K562 (cell line): ENCODE measurements at regions not wholly inside any gene's neighbourhood (a gene's known extent, or its start where the extent isn't known, plus 50 kb on each side); places are given as distances from the start of the nearest gene placed in this dataset.

ENCODE experiments used
- ATAC-seq: fragments of 200-7000 bp; cut with Tn5 transposase; 3 replicates; pipeline ENCODE4 v1.9.1; 2020; ENCODE audit warnings: moderate library complexity
- BruUV-seq: library from RNA; stranded (reverse); fragments of 400-500 nt; replicated peaks from 2 replicates; lab custom pipeline; 2021; lab: Mats Ljungman, UMichigan
- CTCF ChIA-PET: fragments of 300-600 bp; formaldehyde crosslinking; extraction: SDS; loops from one replicate; lab custom pipeline; 2021; ENCODE audit warnings: low intra/inter-chr PET ratio; lab: Yijun Ruan, JAX
- POLR2A ChIA-PET: fragments of 300-600, 350-650 bp; sonication (Branson Sonifier 250); formaldehyde crosslinking; extraction: SDS; loops from one replicate; lab custom pipeline; 2021; ENCODE audit warnings: antibody characterized with exemption, inconsistent platforms; lab: Yijun Ruan, JAX
- DNase-seq, 4 experiments: peaks; one replicate each; pipeline versions ENCODE4 v3.0.0 to v3.0.0-alpha.2; 2011 to 2018; ENCODE audit warnings: low spot score in 3 of 4, mixed read lengths in 3 of 4; ENCODE audit errors: extremely low read depth in 1 of 4
- FAIRE-seq: peaks from 2 replicates; lab custom pipeline; 2011; peaks lifted over from hg19 to GRCh38; lab: Jason Lieb, UNC
- H2AFZ ChIP-seq: 2 replicates; pipeline ENCODE4 v1.6.0; 2011; ENCODE audit warnings: low read depth, low read length, control low read depth, inconsistent platforms
- H3K27ac ChIP-seq: fragments of 200-600 bp; 3 replicates; pipeline ENCODE4 v1.8.0; 2011; ENCODE audit warnings: low read depth, mild to moderate bottlenecking, control low read depth, inconsistent platforms, low read length, moderate library complexity, mixed read lengths; ENCODE audit errors: extremely low read depth
- H3K27me3 ChIP-seq, 2 experiments: fragments of 300-600 bp in 1 of 2; 2 replicates in 1 of 2; 3 replicates in 1 of 2; pipeline versions ENCODE4 v1.6.0 to v1.8.0; 2011; ENCODE audit warnings: inconsistent platforms in 2 of 2, low read length in 2 of 2, mild to moderate bottlenecking in 1 of 2, mixed read lengths in 1 of 2, moderate library complexity in 1 of 2; ENCODE audit not compliant: control insufficient read depth in 2 of 2, insufficient read depth in 2 of 2
- H3K36me3 ChIP-seq: fragments of 300-600 bp; 3 replicates; pipeline ENCODE4 v1.8.0; 2011; ENCODE audit warnings: mild to moderate bottlenecking, low read length, inconsistent platforms; ENCODE audit not compliant: control insufficient read depth, insufficient read depth
- H3K4me1 ChIP-seq, 2 experiments: fragments of 200-600 bp in 1 of 2; replicated peaks in 1 of 2; 2 replicates in 1 of 2; 3 replicates in 1 of 2; pipeline versions ENCODE4 v1.5.1 to v1.8.0; 2011; ENCODE audit warnings: inconsistent platforms in 2 of 2, low read length in 2 of 2, mild to moderate bottlenecking in 1 of 2, mixed read lengths in 1 of 2, moderate library complexity in 1 of 2; ENCODE audit not compliant: control insufficient read depth in 2 of 2, insufficient read depth in 2 of 2
- H3K4me2 ChIP-seq: 2 replicates; pipeline ENCODE4 v1.6.1; 2011; ENCODE audit warnings: low read length, control low read depth, inconsistent platforms, mixed read lengths; ENCODE audit not compliant: insufficient read depth
- H3K4me3 ChIP-seq: fragments of 200-600 bp; sonication (generic), shearing (Covaris generic); 2 replicates; pipeline ENCODE4 v1.5.1; 2016; ENCODE audit warnings: control low read depth, inconsistent platforms
- H3K79me2 ChIP-seq: fragments of 200-600 bp; 3 replicates; pipeline ENCODE4 v1.8.0; 2011; ENCODE audit warnings: low read length, inconsistent platforms; ENCODE audit not compliant: control insufficient read depth, insufficient read depth
- H3K9ac ChIP-seq, 2 experiments: 2 replicates each; pipeline versions ENCODE4 v1.6.0 to v1.6.1; 2011; ENCODE audit warnings: low read depth in 2 of 2, low read length in 2 of 2, control low read depth in 1 of 2, inconsistent platforms in 1 of 2, mild to moderate bottlenecking in 1 of 2, mixed read lengths in 1 of 2; ENCODE audit not compliant: insufficient read depth in 1 of 2
- H3K9me1 ChIP-seq: one replicate; pipeline ENCODE4 v1.6.0; 2011; ENCODE audit warnings: inconsistent platforms, mild to moderate bottlenecking, low read length, moderate library complexity; ENCODE audit not compliant: control insufficient read depth, insufficient read depth
- H3K9me3 ChIP-seq: replicated peaks from 2 replicates; pipeline ENCODE4 v1.5.1; 2011; ENCODE audit warnings: low read depth, low read length, inconsistent platforms; ENCODE audit not compliant: control insufficient read depth, insufficient read depth
- H4K20me1 ChIP-seq: replicated peaks from 2 replicates; pipeline ENCODE4 v1.6.1; 2011; ENCODE audit warnings: low read length, inconsistent platforms, mixed read lengths; ENCODE audit not compliant: control insufficient read depth, insufficient read depth
- DPF2 ChIP-seq: fragments of 450-650 bp; IDR thresholded peaks from 2 replicates; pipeline ENCODE4 v1.6.1; 2016
- MAFK ChIP-seq: IDR thresholded peaks from 2 replicates; pipeline ENCODE4 v1.6.1; 2011; ENCODE audit warnings: low read length, improper control_type of control experiment
- NR2C1 ChIP-seq, 2 experiments: fragments of 450-650 bp; IDR thresholded peaks; 2 replicates each; pipeline ENCODE4 v1.6.1; 2017; ENCODE audit warnings: mild to moderate bottlenecking in 2 of 2, antibody characterized with exemption in 1 of 2, inconsistent platforms in 1 of 2, missing compliant biosample characterization in 1 of 2, missing genetic modification characterization in 1 of 2
- NR3C1 ChIP-seq: sonication (generic); formaldehyde crosslinking; IDR thresholded peaks from 2 replicates; pipeline ENCODE4 v1.8.1; 2022; ENCODE audit warnings: missing genetic modification reagents
- POU5F1 ChIP-seq: fragments of 150-350 bp; IDR thresholded peaks from 2 replicates; pipeline ENCODE4 v1.6.1; 2014; ENCODE audit warnings: borderline replicate concordance, low read length, low read depth, mild to moderate bottlenecking; ENCODE audit not compliant: partially characterized antibody
- SETDB1 ChIP-seq: IDR thresholded peaks from one replicate; pipeline ENCODE4 v1.6.1; 2012; ENCODE audit warnings: low read length, control low read depth, inconsistent platforms
- TBP ChIP-seq: optimal IDR thresholded peaks from 2 replicates; pipeline ENCODE3; 2011; ENCODE audit warnings: low read depth, low read length, improper control_type of control experiment
- TGIF2 ChIP-seq: sonication (generic); formaldehyde crosslinking; IDR thresholded peaks from 2 replicates; pipeline ENCODE4 v1.8.1; 2022; ENCODE audit warnings: mild to moderate bottlenecking, missing genetic modification reagents, moderate library complexity
- ZC3H4 ChIP-seq: sonication (generic); formaldehyde crosslinking; IDR thresholded peaks from 2 replicates; pipeline ENCODE4 v1.9.0; 2021; ENCODE audit warnings: missing genetic modification reagents, borderline replicate concordance
- ZZZ3 ChIP-seq: fragments of 450-650 bp; IDR thresholded peaks from 2 replicates; pipeline ENCODE4 v1.6.1; 2016; ENCODE audit warnings: antibody characterized with exemption, mild to moderate bottlenecking, moderate library complexity
- WGBS: fragments of 100-300 bp; shearing (Covaris generic); methylation state at CpG from one replicate; pipeline ENCODE4 v1.1.6; 2016; ENCODE audit warnings: low coverage, mixed read lengths; ENCODE audit not compliant: insufficient coverage; ENCODE audit errors: missing lambda C conversion rate; 5-methylcytosine and 5-hydroxymethylcytosine counted together
- in situ Hi-C: fragments of 300-500 bp; cut with MboI; formaldehyde crosslinking; loops from 4 replicates; pipeline ENCODE4 v1.15.0; 2018; ENCODE audit warnings: inconsistent platforms, mixed read lengths
- intact Hi-C: fragments of 100-400 bp; cut with micrococcal nuclease; formaldehyde crosslinking; loops from 2 replicates; pipeline ENCODE4 v1.14.2; 2022
- TF ChIP-seq, protein P1 (sequence below): fragments of 250-450 bp; sonication (Bioruptor Pico); IDR thresholded peaks from 2 replicates; pipeline ENCODE4 v1.8.0; 2022; ENCODE audit warnings: moderate library complexity, mild to moderate bottlenecking, inconsistent platforms
- TF ChIP-seq, protein P2 (sequence below): fragments of 250-450 bp; sonication (Bioruptor Pico); IDR thresholded peaks from 2 replicates; pipeline ENCODE4 v1.5.0; 2020; ENCODE audit warnings: mild to moderate bottlenecking
- TF ChIP-seq, protein P3 (sequence below): fragments of 250-450 bp; sonication (Bioruptor Pico); IDR thresholded peaks from 2 replicates; pipeline ENCODE4 v1.8.0; 2021; ENCODE audit warnings: mild to moderate bottlenecking, moderate library complexity

DNA sequence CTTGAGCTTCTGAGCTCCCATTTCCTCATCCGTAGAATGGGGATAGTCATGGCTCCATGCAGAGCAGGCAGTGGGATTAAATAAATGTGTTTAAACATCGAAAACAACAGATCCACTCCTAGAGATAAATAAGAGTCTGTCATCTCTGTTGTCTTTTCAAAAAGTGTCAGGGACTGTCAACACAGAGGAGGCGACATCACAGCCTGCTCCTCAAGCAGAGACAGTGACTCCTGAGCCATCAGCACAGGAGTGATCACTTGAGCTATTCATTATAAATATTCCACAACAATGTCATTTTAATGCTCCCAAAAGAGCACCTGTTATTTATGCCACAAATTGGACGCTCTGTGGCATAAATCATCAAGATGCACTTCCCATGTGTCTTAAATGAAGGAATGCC, 605.6 kb upstream of the CDH5 start:
- H3K36me3 ChIP-seq: no peaks in the 10 kb centered on the region
- 23% methylated on average over 4 of the region's 4 CpGs for WGBS
- intact Hi-C loops (no loop called here), in situ Hi-C loops (no loop called here)
- no peak overlapping the region for H3K4me3 ChIP-seq
- no peak overlapping the region for H3K4me2 ChIP-seq
- no peak overlapping the region for H2AFZ ChIP-seq
- H3K4me1 ChIP-seq: no peaks in the 10 kb centered on the region
- H3K9me3 ChIP-seq: no peaks in the 10 kb centered on the region
- FAIRE-seq: no peak
- no peak for ATAC-seq
- H3K79me2 ChIP-seq: no peaks in the 10 kb centered on the region
- no peak for TF ChIP-seq SETDB1
- TF ChIP-seq ZC3H4 (CRISPR knock-in tag): no peak
- TF ChIP-seq, protein P1, sequence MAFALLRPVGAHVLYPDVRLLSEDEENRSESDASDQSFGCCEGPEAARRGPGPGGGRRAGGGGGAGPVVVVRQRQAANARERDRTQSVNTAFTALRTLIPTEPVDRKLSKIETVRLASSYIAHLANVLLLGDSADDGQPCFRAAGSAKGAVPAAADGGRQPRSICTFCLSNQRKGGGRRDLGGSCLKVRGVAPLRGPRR (CRISPR knock-in tag): no peak
- no peak for TF ChIP-seq MAFK
- DNase-seq: no peak
- CTCF ChIA-PET: no interaction called here
- H3K27me3 ChIP-seq: no peaks in the 10 kb centered on the region
- H3K27ac ChIP-seq: no peak overlapping the region
- H3K9ac ChIP-seq: no peak overlapping the region
- POLR2A ChIA-PET: interaction anchor here (0.8 kb wide), 1 partner anchor 14 kb away, joined by 3 read pairs; no protein-coding TSS in a partner anchor
- H3K9me1 ChIP-seq: no peaks in the 10 kb centered on the region
- H4K20me1 ChIP-seq: no peaks in the 10 kb centered on the region
- no TSS peak for BruUV-seq

DNA sequence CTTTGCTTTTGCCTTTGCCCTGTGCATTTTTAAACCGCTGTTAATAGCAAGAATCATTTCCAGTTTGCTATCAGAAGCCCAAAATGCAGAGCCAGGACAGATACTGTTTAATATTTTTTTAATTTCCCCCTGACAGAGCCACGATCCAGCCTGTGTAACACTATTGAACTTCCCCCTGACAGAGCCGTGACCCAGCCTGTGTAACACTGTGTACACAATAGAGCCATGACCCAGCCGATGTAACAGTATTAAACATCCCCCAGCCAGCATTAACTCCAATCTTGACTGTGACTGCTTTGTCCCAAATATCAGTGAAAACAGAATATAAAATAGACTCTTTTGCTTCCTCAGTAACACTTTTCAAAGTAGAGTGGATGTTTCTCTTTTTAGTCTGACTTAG, 607.9 kb upstream of the CDH5 start:
- CTCF ChIA-PET: no interaction called here
- peak overlapping the region; percentile 67; the same call in 1 of the 2 replicates for H2AFZ ChIP-seq
- BruUV-seq: no TSS peak
- TF ChIP-seq NR2C1 (IDR thresholded peaks at IDR 0.05) (no peak), NR2C1 (tag; IDR thresholded peaks at IDR 0.05) (peak; percentile 60; the same call in 1 of the 2 replicates), TBP (no peak), DPF2 (no peak), POU5F1 (no peak), NR3C1 (no peak), ZZZ3 (no peak), TGIF2 (no peak)
- TF ChIP-seq, protein P2, sequence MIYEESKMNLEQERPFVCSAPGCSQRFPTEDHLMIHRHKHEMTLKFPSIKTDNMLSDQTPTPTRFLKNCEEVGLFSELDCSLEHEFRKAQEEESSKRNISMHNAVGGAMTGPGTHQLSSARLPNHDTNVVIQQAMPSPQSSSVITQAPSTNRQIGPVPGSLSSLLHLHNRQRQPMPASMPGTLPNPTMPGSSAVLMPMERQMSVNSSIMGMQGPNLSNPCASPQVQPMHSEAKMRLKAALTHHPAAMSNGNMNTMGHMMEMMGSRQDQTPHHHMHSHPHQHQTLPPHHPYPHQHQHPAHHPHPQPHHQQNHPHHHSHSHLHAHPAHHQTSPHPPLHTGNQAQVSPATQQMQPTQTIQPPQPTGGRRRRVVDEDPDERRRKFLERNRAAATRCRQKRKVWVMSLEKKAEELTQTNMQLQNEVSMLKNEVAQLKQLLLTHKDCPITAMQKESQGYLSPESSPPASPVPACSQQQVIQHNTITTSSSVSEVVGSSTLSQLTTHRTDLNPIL: no peak
- TF ChIP-seq, protein P3, sequence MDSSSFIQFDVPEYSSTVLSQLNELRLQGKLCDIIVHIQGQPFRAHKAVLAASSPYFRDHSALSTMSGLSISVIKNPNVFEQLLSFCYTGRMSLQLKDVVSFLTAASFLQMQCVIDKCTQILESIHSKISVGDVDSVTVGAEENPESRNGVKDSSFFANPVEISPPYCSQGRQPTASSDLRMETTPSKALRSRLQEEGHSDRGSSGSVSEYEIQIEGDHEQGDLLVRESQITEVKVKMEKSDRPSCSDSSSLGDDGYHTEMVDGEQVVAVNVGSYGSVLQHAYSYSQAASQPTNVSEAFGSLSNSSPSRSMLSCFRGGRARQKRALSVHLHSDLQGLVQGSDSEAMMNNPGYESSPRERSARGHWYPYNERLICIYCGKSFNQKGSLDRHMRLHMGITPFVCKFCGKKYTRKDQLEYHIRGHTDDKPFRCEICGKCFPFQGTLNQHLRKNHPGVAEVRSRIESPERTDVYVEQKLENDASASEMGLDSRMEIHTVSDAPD (CRISPR knock-in tag): no peak

More for the DNA sequence above, 607.9 kb upstream of the CDH5 start:
- DNase-seq (no peak), FAIRE-seq (no peak), ATAC-seq (peak; percentile 53)
- Histone ChIP-seq H3K27ac (no peak overlapping the region), H3K9me3 (no peaks in the 10 kb centered on the region), H4K20me1 (no peaks in the 10 kb centered on the region), H3K79me2 (no peaks in the 10 kb centered on the region), H3K4me2 (no peak overlapping the region), H3K4me3 (no peak overlapping the region), H3K27me3 (no peaks in the 10 kb centered on the region), H3K4me1 (no peaks in the 10 kb centered on the region), H3K36me3 (no peaks in the 10 kb centered on the region), H3K9me1 (no peaks in the 10 kb centered on the region), H3K9ac (no peak overlapping the region)
- intact Hi-C loops (no loop called here), in situ Hi-C loops (no loop called here)
- POLR2A ChIA-PET: interaction anchor here (0.6 to 1.4 kb wide), 3 partner anchors 11 to 431 kb away, joined by 3 to 4 read pairs (median 3); no protein-coding TSS in a partner anchor
- WGBS: 9% methylated on average over 4 of the region's 4 CpGs
